A673 (cell line): ENCODE measurements at regions not wholly inside any gene's neighbourhood (a gene's known extent, or its start where the extent isn't known, plus 50 kb on each side); places are given as distances from the start of the nearest gene placed in this dataset.
A peak's percentile ranks its signal among the peaks of the same experiment; 100 is the strongest.

Experiments
- EZH2 ChIP-seq: fragments of 200-600 bp; sonication (generic); IDR thresholded peaks from 2 replicates; pipeline ENCODE4 v1.6.1; 2017; ENCODE audit warnings: borderline replicate concordance, low read depth, mild to moderate bottlenecking, mixed read lengths, antibody characterized with exemption, low read length; ENCODE audit not compliant: poor library complexity, severe bottlenecking
- TF ChIP-seq, protein P1 (sequence below): fragments of 300-800, 200-600 bp; sonication (generic); conservative IDR thresholded peaks from 2 replicates; pipeline ENCODE4 v1.5.1; 2017; ENCODE audit warnings: low read depth, mild to moderate bottlenecking, antibody characterized with exemption, low read length, moderate library complexity, mixed read lengths

DNA sequence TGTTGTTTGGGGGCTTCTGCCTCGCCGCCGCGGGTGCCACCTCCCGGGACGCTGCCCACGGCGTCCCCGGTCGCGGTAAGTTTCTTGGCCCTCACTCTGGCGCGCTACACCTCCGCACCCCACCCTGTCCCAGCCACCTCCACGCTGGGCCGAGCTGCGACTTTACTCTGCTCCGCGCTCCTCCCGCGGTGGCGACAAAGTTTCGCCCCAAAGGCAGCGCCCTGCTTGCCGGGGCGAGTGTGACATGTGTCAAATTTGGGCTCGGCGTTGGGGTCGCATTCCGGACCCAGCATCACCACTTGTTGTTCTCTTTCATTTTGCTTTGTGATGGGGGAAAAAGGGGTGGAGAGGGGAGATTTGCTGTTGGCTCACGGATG, 167.7 kb upstream of the PPP1R3A start:
- TF ChIP-seq, protein P1, sequence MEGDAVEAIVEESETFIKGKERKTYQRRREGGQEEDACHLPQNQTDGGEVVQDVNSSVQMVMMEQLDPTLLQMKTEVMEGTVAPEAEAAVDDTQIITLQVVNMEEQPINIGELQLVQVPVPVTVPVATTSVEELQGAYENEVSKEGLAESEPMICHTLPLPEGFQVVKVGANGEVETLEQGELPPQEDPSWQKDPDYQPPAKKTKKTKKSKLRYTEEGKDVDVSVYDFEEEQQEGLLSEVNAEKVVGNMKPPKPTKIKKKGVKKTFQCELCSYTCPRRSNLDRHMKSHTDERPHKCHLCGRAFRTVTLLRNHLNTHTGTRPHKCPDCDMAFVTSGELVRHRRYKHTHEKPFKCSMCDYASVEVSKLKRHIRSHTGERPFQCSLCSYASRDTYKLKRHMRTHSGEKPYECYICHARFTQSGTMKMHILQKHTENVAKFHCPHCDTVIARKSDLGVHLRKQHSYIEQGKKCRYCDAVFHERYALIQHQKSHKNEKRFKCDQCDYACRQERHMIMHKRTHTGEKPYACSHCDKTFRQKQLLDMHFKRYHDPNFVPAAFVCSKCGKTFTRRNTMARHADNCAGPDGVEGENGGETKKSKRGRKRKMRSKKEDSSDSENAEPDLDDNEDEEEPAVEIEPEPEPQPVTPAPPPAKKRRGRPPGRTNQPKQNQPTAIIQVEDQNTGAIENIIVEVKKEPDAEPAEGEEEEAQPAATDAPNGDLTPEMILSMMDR: no peak
- TF ChIP-seq EZH2: peak; percentile 78
